Endothelial cell of umbilical vein (primary cell): ENCODE measurements at regions not wholly inside any gene's neighbourhood (a gene's known extent, or its start where the extent isn't known, plus 50 kb on each side); places are given as distances from the start of the nearest gene placed in this dataset.

Experiments used
- CTCF ChIP-seq, 2 donors: IDR thresholded peaks; 1 replicate in 1 of 2; 2 replicates in 1 of 2; pipeline ENCODE4 v1.5.1; 2011; ENCODE audit warnings: low read length in 2 of 2, mild to moderate bottlenecking in 2 of 2, moderate library complexity in 2 of 2, control low read depth in 1 of 2, inconsistent platforms in 1 of 2, low read depth in 1 of 2; ENCODE audit not compliant: insufficient read depth in 1 of 2; ENCODE audit errors: extremely low read depth in 1 of 2
- MYC ChIP-seq: IDR thresholded peaks from one replicate; pipeline ENCODE4 v1.6.1; 2011; ENCODE audit warnings: mild to moderate bottlenecking, low read depth, low read length
- POLR2A ChIP-seq: IDR thresholded peaks from 2 replicates; pipeline ENCODE4 v1.6.1; 2012; ENCODE audit warnings: low read depth, mild to moderate bottlenecking, control low read depth, low read length

GRCh38 chr1:91078859-91079258 lies 57.0 kb upstream of the ZNF644 start:
- no peak for TF ChIP-seq CTCF (IDR thresholded peaks at IDR 0.05; ENCODE audit: extremely low read depth in 1 of 2, insufficient read depth in 1 of 2, low read depth in 1 of 2, low read length in 2 of 2)
- TF ChIP-seq POLR2A = no peak
- no peak for TF ChIP-seq MYC
